ENCODE measurements at regions not wholly inside any gene's neighbourhood (a gene's known extent, or its start where the extent isn't known, plus 50 kb on each side); places are given as distances from the start of the nearest gene placed in this dataset.

GRCh38 chr2:16328521-16329190, 337.0 kb downstream of the CYRIA start:
- Histone ChIP-seq H2BK5ac (ENCODE audit: low read depth, low read length, poor library complexity, severe bottlenecking) (no peak overlapping the region), H3K23ac (ENCODE audit: low read depth, low read length) (no peak overlapping the region), H3K14ac (replicated peaks; ENCODE audit: low read depth, low read length) (no peak overlapping the region), H3K56ac (ENCODE audit: extremely low read depth, insufficient read depth, low read length) (no peak overlapping the region), H2BK20ac (ENCODE audit: low read depth, low read length) (no peak overlapping the region), H3K9me3 (ENCODE audit: control insufficient read depth, insufficient read depth, low read length) (peaks cover 38% of the 10 kb centered on the region), H3K4me3 (ENCODE audit: insufficient read depth, low read depth, low read length) (no peak overlapping the region), H3K79me1 (ENCODE audit: low read depth in 1 of 2, low read length in 2 of 2) (no peaks in the 10 kb centered on the region), H3K27ac (ENCODE audit: insufficient read depth, low read length) (no peak overlapping the region), H3K27me3 (ENCODE audit: control insufficient read depth, insufficient read depth, low read length) (no peaks in the 10 kb centered on the region), H4K8ac (ENCODE audit: low read depth in 2 of 2, low read length in 2 of 2) (no peak overlapping the region), H4K91ac (ENCODE audit: insufficient read depth, low read depth, low read length) (no peak overlapping the region), H3K4me2 (ENCODE audit: low read depth, low read length) (no peak overlapping the region), H3K9me1 (ENCODE audit: insufficient read depth, low read length) (no peaks in the 10 kb centered on the region), H3K36me3 (ENCODE audit: control insufficient read depth, insufficient read depth, low read length) (no peaks in the 10 kb centered on the region), H4K5ac (ENCODE audit: low read depth, low read length) (no peak overlapping the region), H3K9ac (ENCODE audit: low read depth, low read length) (no peak overlapping the region), H2BK120ac (ENCODE audit: low read depth, low read length) (no peak overlapping the region), H2AK5ac (ENCODE audit: low read depth, low read length) (no peak overlapping the region), H3K4me1 (ENCODE audit: control insufficient read depth, insufficient read depth, low read length) (no peaks in the 10 kb centered on the region), H3K18ac (ENCODE audit: low read depth, low read length) (no peak overlapping the region), H4K20me1 (ENCODE audit: insufficient read depth, low read length) (no peaks in the 10 kb centered on the region), H2AK9ac (replicated peaks; ENCODE audit: low read depth, low read length, poor library complexity) (no peak overlapping the region), H3K4ac (ENCODE audit: low read depth, low read length) (no peak overlapping the region), H2AFZ (replicated peaks; ENCODE audit: low read length, poor library complexity) (no peak overlapping the region), H2BK15ac (ENCODE audit: low read depth, low read length) (no peak overlapping the region)
- ATAC-seq (ENCODE audit: low read depth) (no peak), DNase-seq (no peak)
- dilution Hi-C loops (cut with HindIII; ENCODE audit: low sequenced_read_pairs, unreplicated experiment) = no loop called here
- intact Hi-C loops (cut with micrococcal nuclease) = no loop called here
- no peak for TF ChIP-seq MXI1 (IDR thresholded peaks at IDR 0.05; ENCODE audit: borderline replicate concordance, low read depth, low read length)
- TF ChIP-seq SMC3 (IDR thresholded peaks at IDR 0.05; ENCODE audit: low read depth, low read length) = no peak
- TF ChIP-seq FOS (IDR thresholded peaks at IDR 0.05; ENCODE audit: low read depth, low read length) = no peak
- no peak for TF ChIP-seq RCOR1 (IDR thresholded peaks at IDR 0.05; ENCODE audit: insufficient replicate concordance, low read length)
- no peak for TF ChIP-seq BHLHE40 (IDR thresholded peaks at IDR 0.05; ENCODE audit: low read depth, low read length)
- no peak for TF ChIP-seq RAD21 (IDR thresholded peaks at IDR 0.05; ENCODE audit: low read length)
- no peak for TF ChIP-seq ELK1 (IDR thresholded peaks at IDR 0.05; ENCODE audit: borderline replicate concordance, low read depth, low read length)
- TF ChIP-seq CEBPB (IDR thresholded peaks at IDR 0.05; ENCODE audit: low read depth, low read length) = no peak
- TF ChIP-seq RFX5 (IDR thresholded peaks at IDR 0.05; ENCODE audit: low read depth, low read length) = no peak
- TF ChIP-seq POLR2A (IDR thresholded peaks at IDR 0.05; ENCODE audit: low read depth, low read length) = no peak
- no peak for TF ChIP-seq CTCF (conservative IDR thresholded peaks at IDR 0.05; ENCODE audit: low read depth, low read length)
- TF ChIP-seq MAFK (IDR thresholded peaks at IDR 0.05; ENCODE audit: low read depth, low read length) = no peak
- no peak for TF ChIP-seq NFE2L2 (IDR thresholded peaks at IDR 0.05; ENCODE audit: low read depth, low read length)
- POLR2A ChIA-PET (ENCODE audit: unreplicated experiment) = no interaction called here
- BruUV-seq (replicated peaks) = no TSS peak
- CTCF ChIA-PET = no interaction called here
- no CpG with 5 or more reads among the region's 6 CpGs for WGBS, 2 experiments (ENCODE audit: extremely low coverage in 2 of 2, insufficient read length in 1 of 2)
- in situ Hi-C loops (cut with MboI; ENCODE audit: low sequenced_read_pairs) = no loop called here

Measured in IMR-90 (cell line).